GM21576 (cell line): ENCODE measurements at regions not wholly inside any gene's neighbourhood (a gene's known extent, or its start where the extent isn't known, plus 50 kb on each side); places are given as distances from the start of the nearest gene placed in this dataset.
"Not testable (repeated sequence)": the region's sequence is repeated elsewhere in the genome, so short reads cannot be mapped to it uniquely, and the experiment has no call there.

Experiments
- ATAC-seq: cut with Tn5 transposase; IDR thresholded peaks from one replicate; pipeline ENCODE4 v1.9.1; 2021; ENCODE audit warnings: mild to moderate bottlenecking, moderate library complexity; ENCODE audit not compliant: unreplicated experiment

DNA sequence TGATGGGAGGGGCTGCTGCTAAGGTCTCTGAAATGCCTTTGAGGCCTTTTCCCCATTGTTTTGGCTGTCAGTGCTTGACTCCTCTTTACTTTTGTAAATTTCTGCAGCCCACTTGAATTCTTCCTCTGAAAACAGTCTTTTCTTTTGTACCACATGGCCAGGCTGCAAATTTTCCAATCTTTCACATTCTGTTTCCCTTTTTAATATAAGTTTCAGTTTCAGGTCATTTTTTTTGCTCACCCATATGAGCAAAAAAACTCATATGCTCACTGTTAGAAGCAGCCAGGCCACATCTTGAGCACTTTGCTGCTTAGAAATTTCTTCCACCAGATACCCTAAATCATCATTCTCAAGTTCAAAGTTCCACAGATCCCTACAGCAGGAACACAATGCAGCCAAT is 234.6 kb upstream of the ADRA1B start:
- no peak for ATAC-seq

DNA sequence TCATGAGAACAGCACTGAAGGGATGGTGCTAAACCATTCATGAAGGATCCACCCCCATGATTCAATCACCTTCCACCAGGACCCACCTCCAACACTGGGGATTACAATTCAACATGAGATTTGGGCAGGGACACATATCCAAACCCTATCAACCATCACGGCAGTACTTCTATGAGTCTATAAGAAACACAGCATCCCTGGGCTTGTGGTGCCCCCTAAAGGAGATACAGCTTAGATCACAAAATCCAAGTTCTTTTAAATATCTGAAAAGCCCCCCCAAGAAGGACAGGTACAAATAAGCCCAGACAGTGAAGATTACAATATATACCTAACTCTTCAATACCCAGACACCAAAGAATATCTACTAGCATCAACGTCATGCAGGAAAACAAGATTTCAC is 233.7 kb upstream of the ADRA1B start:
- ATAC-seq = no peak

DNA sequence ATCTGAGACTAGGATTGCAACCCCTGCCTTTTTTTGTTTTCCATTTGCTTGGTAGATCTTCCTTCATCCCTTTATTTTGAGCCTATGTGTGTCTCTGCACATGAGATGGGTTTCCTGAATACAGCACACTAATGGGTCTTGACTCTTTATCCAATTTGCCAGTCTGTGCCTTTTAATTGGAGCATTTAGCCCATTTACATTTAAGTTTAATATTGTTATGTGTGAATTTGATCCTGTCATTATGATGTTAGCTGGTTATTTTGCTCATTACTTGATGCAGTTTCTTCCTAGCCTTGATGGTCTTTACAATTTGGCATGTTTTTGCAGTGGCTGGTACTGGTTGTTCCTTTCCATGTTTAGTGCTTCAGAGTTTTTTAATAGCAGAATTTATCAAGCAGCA is 228.4 kb upstream of the ADRA1B start:
- ATAC-seq = not testable (repeated sequence)

DNA sequence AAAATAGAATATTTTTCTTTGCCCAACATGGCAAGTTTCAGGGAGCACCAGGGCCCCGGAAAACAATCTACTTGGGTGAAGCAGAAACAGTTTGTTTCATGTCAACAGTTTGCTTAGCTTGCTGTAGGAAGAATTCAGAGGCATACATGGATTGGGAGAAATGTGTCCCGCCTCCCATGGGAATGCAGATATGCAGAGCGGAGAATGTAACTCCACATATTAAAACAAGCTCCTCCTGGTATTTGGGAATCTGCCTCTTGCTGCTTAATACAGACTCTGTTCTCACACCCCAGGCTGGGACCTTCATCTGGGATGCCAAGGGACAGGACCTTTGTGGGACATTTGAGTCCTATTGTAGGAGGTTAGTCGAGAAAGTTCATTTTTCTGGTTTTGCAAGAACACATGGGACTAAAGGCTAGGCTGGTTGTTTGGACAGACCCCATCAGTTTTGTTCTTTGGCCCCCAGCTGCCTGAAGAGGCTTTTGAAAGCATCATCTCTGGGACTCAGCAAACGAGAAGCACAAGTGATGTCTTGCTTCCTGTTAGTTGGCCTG is 220.5 kb upstream of the ADRA1B start:
- no peak for ATAC-seq

DNA sequence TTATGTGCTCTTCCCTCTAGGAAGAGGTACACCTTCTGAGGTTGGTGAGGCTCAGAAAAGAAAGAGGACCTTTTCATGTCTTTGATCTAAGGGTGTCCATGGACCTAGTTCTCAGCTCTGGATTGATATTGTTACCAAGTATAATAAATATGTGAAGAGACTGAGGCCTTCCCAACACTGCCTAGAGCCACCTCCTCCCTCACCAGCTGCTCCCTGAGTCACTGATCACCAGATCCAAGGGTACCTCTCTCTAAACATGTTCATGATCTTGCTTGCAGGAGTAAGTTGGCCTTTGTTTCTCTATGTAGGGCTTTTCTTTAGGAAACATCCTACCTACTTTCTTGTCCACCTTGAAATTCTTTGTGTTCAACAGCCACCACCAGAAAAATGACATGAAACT is 218.8 kb upstream of the ADRA1B start:
- ATAC-seq = no peak

DNA sequence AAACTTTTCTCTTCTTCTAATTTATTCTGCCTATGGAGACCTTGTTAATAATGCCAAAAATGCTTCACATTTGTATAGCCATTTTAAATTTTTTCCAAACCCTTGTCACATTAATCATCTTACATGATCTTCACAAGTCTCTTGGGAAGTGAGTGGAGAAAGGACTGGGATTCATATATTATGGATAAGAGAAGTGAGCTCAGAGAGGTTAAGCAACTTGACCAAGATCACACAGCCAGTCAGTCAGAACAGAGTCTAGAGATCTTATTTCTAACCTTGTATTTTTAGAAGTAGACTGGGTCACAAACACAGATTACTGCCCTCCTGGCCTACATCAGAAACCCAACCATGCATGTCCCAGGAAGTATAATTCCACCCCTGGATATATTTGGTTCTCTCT is 218.0 kb upstream of the ADRA1B start:
- ATAC-seq = no peak

DNA sequence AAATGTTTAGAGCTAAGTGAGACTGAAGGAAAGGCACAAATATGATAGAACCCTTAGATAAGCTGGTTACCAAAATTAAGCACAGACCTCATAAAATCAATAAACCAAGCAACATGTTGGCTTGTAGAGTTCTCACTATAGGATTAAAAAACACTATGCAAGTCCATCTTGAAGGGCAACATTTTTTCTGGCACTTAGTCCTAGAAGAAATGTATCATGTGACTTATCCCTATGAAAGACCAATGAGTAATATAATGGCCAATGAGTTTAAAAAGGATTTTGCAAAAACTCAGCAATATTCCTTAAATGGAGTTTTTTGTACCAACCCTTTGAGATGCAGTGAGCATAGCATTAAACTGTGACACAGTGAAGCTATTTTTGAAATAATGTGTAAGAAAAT is 216.3 kb upstream of the ADRA1B start:
- no peak for ATAC-seq

DNA sequence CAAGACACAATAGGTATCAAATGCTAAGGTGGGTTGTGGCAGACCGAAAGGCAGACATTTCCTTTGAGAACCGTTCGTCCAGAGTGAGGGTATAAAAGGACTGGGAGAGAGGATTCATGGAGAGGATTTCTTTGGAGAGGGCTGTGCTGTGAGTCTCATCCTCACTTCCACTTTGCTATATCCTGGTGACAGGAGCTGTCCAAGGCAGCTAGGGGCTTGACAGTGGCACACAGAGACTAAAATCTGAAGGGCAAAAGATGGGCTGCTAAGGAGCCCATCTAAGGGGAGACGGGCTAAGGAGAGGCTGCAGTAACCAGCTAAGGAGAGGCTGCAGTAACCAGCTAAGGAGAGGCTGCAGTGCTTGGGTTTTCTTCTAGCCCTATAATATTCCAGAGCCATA is 214.0 kb upstream of the ADRA1B start:
- no peak for ATAC-seq

DNA sequence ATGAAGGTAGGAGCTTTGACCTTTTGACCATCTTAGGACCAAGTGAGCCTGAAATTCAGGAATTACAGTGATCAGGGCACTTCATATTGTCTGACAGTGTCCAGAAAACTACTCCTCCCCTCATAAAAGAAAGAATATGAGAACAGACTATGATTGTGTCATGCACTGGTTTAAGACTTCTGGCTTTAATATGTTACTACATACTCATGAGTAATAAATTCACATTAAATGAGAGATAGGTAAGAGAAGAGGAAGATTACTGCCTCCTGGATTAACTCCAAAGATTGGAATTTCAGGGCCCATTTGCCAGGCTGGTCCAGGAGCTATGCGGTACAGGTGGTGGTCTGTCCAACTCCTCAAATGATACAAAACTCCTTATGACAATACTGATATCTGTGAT is 213.5 kb upstream of the ADRA1B start:
- ATAC-seq = no peak

DNA sequence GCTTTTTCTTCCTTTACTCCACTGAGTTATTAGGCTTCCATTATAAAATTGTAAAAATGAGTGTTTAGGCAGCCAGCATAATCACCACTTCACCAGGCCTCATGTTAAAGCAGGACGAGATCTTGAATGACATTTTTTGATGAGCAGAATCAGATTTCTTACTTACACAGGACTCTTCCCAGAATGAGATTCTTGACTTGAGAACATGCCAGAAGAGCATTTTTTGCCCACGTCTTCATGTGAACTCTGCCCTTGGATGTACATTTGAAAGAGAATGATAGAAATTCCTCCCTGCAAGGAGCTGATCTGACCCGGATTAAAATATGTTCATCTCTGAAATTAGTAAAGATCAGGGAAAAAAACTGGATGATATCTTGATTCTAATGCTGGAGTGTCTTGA is 212.1 kb upstream of the ADRA1B start:
- ATAC-seq = no peak

DNA sequence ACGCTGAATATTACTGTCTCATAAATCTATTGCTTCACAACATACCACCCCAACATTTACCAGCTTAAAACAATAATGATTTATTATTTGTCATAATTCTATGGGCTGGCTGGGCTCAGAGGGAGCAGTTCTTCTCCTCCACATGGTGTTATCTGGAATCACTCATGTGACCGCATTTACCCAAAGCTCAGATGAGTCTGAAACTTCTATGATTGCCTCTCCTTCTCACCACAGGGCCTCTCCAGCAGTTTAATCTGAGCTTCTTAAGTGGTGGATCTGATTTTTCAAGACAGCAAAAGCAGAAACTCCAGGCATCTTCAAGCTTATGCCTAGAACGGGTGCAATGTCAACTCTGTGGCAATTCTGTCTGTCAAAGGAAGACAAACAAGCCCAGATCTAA is 210.3 kb upstream of the ADRA1B start:
- no peak for ATAC-seq

DNA sequence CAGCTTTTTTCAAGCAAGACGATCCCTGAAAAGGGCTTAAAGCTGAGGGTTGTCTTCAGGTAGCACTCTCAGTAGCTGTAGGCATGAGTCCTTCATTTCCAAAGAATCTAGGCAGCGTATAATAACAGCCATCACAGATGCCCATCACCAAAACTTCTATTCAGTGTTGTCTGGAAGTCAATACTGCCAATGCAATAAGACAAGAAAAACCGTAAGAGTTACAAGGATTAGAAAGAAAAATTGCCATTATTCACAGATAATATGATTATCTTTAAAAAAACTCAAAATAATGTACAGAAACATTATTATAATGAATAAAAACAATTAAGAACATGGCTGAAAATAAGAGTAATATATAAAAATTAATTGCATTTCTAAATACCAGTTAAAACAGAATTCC is 208.2 kb upstream of the ADRA1B start:
- ATAC-seq = no peak

DNA sequence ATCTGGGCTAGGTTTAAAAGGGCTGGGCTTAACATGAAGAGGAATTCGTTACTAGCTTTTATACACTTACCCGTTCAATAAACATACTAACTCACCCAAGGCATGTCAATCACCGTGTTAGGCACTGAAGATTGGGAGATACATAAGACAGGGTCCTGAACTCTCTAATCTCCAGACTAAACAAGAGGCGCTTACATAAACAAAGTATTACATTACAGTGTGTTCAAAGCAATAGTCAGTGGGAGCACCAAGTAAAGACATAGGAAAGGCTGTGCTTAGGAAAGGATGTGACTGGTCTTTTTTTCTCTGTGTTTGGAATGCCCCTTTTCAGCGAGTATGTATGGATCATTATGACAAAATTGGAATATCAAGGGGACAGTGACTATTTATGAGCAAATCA is 203.6 kb upstream of the ADRA1B start:
- ATAC-seq = no peak

DNA sequence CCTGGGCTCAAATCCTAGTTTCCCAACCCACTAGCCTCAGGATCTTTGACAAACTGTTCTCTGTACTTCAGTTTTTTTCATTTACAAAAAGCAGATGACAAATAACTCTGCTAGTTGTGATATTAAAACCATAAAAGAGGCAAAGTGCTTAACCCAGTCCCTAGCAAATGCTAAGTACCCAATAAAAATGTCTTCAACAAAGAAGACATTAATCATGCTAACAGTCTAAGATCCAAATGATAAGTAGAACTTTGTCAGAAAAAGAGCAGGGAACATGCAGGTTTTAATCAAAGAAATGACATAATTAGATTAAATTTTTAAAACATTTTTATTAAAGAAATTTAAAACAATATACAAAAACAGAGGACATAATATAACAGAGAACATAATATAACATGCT is 203.0 kb upstream of the ADRA1B start:
- ATAC-seq = no peak

DNA sequence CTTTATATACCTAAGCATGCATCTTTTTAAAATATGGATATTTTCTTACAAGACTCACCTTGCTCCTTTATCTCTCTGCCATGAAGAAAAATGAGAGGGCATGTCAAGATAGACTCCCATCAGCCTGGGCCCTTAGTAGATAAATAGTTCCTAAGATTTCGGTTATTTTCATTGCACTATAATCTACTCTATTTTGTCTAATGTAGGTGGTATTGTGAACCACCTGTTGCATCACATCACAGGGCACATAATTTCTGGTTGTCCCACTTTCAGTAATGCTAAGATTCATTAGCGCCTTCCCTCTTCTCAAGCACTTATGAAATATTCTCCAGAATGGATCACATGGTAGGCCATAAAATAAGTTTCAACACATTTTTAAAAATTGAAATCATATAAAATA is 202.5 kb upstream of the ADRA1B start:
- no peak for ATAC-seq

DNA sequence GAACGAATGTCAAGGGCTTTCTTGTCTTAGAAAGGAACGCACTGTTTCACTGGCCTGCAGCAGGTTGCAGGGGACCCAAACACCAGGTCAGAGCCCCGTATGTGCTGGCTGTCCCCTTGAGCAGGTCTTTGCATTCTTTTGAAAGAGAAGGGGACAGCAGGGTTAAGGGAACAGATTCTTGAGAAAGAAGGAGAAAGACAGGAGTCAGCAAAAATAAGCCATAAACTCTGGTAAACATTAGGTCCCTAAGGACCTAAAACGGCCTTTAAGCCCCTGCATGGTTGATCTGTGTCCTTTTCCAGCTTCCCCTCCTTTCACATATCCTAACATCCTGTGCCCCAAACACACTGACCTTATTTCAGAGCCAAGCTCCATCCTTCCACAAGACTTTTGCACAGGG is 190.8 kb upstream of the ADRA1B start:
- ATAC-seq = no peak

DNA sequence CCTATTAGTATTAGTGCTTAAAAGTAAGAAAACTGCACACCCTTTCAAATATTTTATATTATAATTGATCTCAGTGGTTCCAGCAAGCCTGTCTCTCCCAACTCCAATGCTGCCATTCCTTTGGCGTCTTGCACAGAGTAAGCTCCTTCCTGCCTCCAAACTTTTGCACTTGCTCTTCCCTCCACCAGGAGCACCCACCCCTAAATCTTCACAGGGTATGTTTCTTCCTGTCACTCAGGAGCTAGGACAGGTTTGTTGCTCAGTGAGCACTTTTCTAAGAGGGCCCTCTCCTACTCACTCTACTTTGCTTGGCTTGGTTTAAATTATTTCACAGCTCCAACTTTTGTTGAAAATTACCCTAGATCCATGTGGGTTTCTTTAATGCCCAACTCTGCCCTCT is 189.1 kb upstream of the ADRA1B start:
- ATAC-seq = no peak

DNA sequence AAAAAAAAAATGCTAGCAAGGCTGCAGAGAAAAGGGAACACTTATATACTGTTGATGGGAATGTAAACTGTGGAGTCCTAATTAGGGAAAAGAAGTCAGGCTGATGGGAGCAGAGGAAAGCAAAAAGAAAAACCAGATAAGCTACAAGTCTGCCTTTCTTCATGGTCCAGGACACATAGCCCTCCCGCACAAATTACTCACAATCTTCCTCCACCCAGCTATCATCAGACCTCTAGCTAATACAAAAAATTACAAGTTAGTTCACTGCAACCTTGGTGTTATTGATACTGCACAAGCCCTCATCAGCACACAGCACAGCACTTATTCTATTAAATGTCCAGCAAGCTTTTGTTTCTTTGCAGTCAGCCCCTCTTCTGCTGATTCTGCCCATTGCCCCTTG is 186.0 kb upstream of the ADRA1B start:
- ATAC-seq = no peak

DNA sequence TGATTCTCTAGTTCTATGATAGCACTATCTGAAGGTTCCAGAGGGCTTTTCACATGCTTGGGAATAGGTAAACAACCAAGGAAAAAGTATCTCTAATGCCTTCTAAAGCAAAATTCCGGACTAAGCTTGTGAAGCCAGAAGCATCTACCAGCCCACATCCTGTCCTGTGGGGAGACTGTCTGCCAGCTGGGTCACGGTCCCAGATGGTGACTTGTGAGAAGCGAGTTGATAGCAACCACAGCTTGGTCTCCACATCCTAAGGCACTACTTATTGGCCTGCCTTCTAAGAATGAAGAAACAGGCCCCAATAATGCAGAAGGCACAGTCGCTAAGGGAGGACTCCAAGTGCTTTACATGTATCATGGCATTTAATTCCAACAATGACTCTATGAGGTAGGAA is 184.1 kb upstream of the ADRA1B start:
- no peak for ATAC-seq

DNA sequence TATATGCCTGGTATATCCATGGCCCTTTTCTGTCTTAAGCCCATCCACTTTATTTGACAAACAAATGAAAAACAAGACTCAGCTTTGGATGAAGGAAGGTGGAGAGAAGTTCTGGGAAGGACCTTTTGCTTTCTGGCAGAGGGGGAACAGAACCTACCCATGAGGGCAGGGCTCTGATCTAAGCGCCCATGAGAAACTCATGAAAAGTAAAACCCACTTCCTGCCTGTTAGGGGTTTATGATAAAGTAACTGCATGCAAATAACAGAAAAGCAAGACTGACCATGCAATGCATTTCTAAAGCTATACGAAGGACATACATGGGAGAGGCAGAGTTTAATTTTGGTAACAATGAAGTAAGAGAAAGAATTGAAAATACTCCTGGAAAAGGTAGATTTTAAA is 181.9 kb upstream of the ADRA1B start:
- no peak for ATAC-seq

DNA sequence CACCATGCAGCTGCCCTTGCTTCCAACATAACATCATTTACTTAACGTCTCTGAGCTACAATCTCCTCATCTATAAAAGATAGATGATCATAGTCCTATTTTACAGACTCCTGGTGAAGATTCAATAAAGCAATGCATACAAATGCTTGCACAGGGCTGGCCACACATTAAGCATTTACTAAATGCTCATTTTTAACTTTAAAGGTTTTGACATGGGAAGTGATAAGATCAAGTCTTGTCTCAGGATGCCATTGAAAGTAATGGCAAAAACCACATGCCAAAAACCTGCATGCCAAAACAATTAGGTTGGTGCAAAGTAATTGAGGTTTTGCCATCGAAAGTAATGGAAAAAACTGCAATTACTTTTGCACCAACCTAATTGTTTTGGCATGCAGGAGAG is 181.2 kb upstream of the ADRA1B start:
- no peak for ATAC-seq

DNA sequence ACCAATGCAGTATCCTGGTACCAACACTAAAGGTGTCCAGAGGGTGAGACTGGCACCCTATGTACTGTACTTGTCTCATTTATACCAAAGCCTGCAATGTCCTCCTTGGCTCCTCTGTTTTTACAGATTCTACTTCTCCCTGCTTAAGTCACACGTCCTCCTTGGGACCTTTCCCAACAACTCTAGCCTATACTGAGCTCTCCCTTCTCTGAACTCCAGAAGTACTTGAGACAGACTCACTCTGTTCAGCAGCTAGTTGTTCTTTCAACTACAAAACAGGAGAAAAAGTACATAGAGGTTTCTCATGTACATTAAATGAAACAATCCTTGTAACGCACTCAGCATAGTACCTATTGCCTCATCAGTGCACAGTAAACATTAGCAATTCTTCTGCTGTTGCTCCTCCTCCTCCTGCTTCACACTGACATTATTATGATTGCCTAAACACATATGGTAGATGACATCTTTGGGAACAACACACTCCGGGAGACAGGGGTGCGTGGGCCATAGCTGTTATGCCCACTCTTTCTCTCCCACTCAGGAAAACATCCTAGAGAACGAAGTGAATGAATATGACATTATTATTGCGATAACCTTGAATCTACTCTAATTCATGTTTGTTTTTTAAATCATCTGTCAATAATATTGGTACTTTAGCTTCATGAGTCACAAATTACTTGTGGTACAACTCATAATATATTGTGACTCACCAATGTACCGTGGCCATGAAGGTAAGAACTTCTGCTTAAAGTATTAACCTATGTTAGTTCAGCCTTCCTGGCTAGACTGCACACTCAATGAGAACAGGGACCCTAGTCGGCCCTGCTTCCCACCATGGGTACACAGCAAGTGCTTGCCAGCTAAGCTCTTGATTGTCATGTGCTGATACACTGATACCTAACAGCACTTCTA is 180.3 kb upstream of the ADRA1B start:
- no peak for ATAC-seq

DNA sequence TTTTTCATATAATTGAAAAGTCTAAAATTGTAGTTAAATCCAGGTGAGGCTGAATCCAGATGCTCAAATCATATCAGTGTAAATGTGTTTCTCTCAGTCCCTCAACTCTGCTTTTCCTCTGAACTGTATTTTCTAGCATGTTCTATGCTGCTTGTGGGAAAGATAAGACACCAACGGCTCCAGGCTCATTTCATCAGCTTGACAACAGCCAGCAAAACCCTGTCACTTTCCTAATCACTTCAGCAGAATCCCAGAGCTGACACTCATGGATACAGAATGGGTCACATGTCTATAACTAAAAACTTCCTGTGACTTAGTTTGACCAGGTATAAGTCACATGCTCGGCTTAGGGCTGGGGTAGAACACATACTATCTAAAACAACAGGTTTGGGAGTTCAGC is 179.4 kb upstream of the ADRA1B start:
- ATAC-seq = no peak
